ENCODE measurements at regions not wholly inside any gene's neighbourhood (a gene's known extent, or its start where the extent isn't known, plus 50 kb on each side); places are given as distances from the start of the nearest gene placed in this dataset.

DNA sequence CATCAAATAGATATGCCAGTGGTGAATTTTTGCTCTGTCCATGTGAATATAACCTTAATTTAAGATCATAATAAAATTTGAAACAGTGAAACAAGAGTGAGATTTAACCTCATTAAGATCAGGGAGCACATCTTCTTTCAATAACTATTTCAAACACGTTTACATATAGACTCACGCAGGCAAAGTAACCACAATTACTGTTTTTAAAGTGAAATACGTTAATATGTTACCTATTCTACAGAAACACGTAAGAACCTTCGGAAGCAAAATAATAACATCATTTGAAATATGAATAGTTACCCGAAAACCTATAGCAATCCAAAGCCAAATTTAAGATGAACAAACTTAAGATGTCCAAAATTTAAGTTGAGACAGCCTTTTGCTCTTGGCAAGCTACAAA lies 136.2 kb upstream of the ZC3H12C start (continued):
- no peak for TF ChIP-seq ZBTB33 (IDR thresholded peaks at IDR 0.05)
- TF ChIP-seq IKZF1 (conservative IDR thresholded peaks at IDR 0.05): peak; percentile 51; the same call in 1 of the 2 replicates
- TF ChIP-seq POLR2AphosphoS5 (IDR thresholded peaks at IDR 0.05; ENCODE audit: low read length): no peak
- no peak for TF ChIP-seq NR2C1 (IDR thresholded peaks at IDR 0.05)
- peak; percentile 25; the same call in 1 of the 2 replicates for TF ChIP-seq RUNX3 (IDR thresholded peaks at IDR 0.05; ENCODE audit: low read length)
- TF ChIP-seq NKRF (conservative IDR thresholded peaks at IDR 0.05): no peak; the same call in 1 of the 2 replicates
- TF ChIP-seq, protein P1, sequence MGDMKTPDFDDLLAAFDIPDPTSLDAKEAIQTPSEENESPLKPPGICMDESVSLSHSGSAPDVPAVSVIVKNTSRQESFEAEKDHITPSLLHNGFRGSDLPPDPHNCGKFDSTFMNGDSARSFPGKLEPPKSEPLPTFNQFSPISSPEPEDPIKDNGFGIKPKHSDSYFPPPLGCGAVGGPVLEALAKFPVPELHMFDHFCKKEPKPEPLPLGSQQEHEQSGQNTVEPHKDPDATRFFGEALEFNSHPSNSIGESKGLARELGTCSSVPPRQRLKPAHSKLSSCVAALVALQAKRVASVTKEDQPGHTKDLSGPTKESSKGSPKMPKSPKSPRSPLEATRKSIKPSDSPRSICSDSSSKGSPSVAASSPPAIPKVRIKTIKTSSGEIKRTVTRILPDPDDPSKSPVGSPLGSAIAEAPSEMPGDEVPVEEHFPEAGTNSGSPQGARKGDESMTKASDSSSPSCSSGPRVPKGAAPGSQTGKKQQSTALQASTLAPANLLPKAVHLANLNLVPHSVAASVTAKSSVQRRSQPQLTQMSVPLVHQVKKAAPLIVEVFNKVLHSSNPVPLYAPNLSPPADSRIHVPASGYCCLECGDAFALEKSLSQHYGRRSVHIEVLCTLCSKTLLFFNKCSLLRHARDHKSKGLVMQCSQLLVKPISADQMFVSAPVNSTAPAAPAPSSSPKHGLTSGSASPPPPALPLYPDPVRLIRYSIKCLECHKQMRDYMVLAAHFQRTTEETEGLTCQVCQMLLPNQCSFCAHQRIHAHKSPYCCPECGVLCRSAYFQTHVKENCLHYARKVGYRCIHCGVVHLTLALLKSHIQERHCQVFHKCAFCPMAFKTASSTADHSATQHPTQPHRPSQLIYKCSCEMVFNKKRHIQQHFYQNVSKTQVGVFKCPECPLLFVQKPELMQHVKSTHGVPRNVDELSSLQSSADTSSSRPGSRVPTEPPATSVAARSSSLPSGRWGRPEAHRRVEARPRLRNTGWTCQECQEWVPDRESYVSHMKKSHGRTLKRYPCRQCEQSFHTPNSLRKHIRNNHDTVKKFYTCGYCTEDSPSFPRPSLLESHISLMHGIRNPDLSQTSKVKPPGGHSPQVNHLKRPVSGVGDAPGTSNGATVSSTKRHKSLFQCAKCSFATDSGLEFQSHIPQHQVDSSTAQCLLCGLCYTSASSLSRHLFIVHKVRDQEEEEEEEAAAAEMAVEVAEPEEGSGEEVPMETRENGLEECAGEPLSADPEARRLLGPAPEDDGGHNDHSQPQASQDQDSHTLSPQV (IDR thresholded peaks at IDR 0.05): peak; percentile 99
- TF ChIP-seq TAF1 (IDR thresholded peaks at IDR 0.05; ENCODE audit: borderline replicate concordance, low read depth, low read length): no peak
- no peak for TF ChIP-seq GABPA (IDR thresholded peaks at IDR 0.05; ENCODE audit: low read depth)
- no peak for TF ChIP-seq ZNF274 (IDR thresholded peaks at IDR 0.05; ENCODE audit: insufficient read depth, insufficient read length)
- no peak for TF ChIP-seq SP1 (IDR thresholded peaks at IDR 0.05; ENCODE audit: low read depth, low read length)
- no peak for TF ChIP-seq ZNF622 (IDR thresholded peaks at IDR 0.05)
- TF ChIP-seq SIN3A (IDR thresholded peaks at IDR 0.05; ENCODE audit: low read depth, low read length): no peak
- TF ChIP-seq CREB1 (IDR thresholded peaks at IDR 0.05; ENCODE audit: low read depth): no peak
- TF ChIP-seq, protein P2, sequence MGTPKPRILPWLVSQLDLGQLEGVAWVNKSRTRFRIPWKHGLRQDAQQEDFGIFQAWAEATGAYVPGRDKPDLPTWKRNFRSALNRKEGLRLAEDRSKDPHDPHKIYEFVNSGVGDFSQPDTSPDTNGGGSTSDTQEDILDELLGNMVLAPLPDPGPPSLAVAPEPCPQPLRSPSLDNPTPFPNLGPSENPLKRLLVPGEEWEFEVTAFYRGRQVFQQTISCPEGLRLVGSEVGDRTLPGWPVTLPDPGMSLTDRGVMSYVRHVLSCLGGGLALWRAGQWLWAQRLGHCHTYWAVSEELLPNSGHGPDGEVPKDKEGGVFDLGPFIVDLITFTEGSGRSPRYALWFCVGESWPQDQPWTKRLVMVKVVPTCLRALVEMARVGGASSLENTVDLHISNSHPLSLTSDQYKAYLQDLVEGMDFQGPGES (IDR thresholded peaks at IDR 0.05): no peak
- TF ChIP-seq CBX3 (IDR thresholded peaks at IDR 0.05; ENCODE audit: borderline replicate concordance, low read depth): no peak
- no peak for TF ChIP-seq ETV6 (conservative IDR thresholded peaks at IDR 0.05 in 1 of 2, IDR thresholded peaks at IDR 0.05 in 1 of 2; ENCODE audit: borderline replicate concordance in 1 of 2, low read depth in 1 of 2)
- TF ChIP-seq MXI1 (IDR thresholded peaks at IDR 0.05; ENCODE audit: low read depth, low read length): peak; percentile 76
- no peak for TF ChIP-seq SIX5 (IDR thresholded peaks at IDR 0.05; ENCODE audit: low read depth, low read length, severe bottlenecking)
- no peak for TF ChIP-seq CHD4 (IDR thresholded peaks at IDR 0.05)
- TF ChIP-seq RB1 (IDR thresholded peaks at IDR 0.05; ENCODE audit: borderline replicate concordance): no peak
- no peak for TF ChIP-seq TCF7 (IDR thresholded peaks at IDR 0.05; ENCODE audit: borderline replicate concordance)
- TF ChIP-seq ELK1 (IDR thresholded peaks at IDR 0.05; ENCODE audit: low read depth, low read length): no peak
